A549 (cell line): ENCODE measurements at regions not wholly inside any gene's neighbourhood (a gene's known extent, or its start where the extent isn't known, plus 50 kb on each side); places are given as distances from the start of the nearest gene placed in this dataset.

ENCODE experiments used
- ATAC-seq, 2 experiments: fragments of 200-7000 bp in 1 of 2; fragments of >200 bp in 1 of 2; cut with Nextera tagmentation in 1 of 2; cut with Tn5 transposase in 1 of 2; 3 replicates each; pipeline versions ENCODE4 v1.8.0 to v1.9.1; 2018 to 2020; ENCODE audit warnings: mild to moderate bottlenecking in 1 of 2, moderate library complexity in 1 of 2
- CTCF ChIA-PET: fragments of 300-600 bp; sonication (Branson Sonifier 250); formaldehyde crosslinking; extraction: SDS; loops from one replicate; lab custom pipeline; 2021; ENCODE audit warnings: antibody characterized with exemption, inconsistent platforms; lab: Yijun Ruan, JAX
- POLR2A ChIA-PET: fragments of 350-600 bp; formaldehyde crosslinking; extraction: SDS; loops from one replicate; lab custom pipeline; 2021; ENCODE audit warnings: antibody characterized with exemption, inconsistent platforms; lab: Yijun Ruan, JAX
- DNase-seq, 2 experiments: peaks; one replicate each; pipeline versions ENCODE4 v3.0.0 to v3.0.0-alpha.2; 2011 to 2016; ENCODE audit warnings: low read depth in 1 of 2, low spot score in 1 of 2
- FAIRE-seq: peaks from 2 replicates; lab custom pipeline; 2011; peaks lifted over from hg19 to GRCh38; lab: Jason Lieb, UNC
- H3K27ac ChIP-seq, 2 experiments: fragments of >200 bp; sonication (Bioruptor Twin); formaldehyde crosslinking; 3 replicates each; pipeline ENCODE4 v1.5.1; 2016 to 2017
- H3K4me1 ChIP-seq: fragments of >200 bp; sonication (Bioruptor Twin); formaldehyde crosslinking; 3 replicates; pipeline ENCODE4 v1.6.1; 2016
- H3K4me2 ChIP-seq: fragments of >200 bp; sonication (Bioruptor Twin); formaldehyde crosslinking; 3 replicates; pipeline ENCODE4 v1.6.1; 2016
- H3K4me3 ChIP-seq: fragments of >200 bp; sonication (Bioruptor Twin); formaldehyde crosslinking; 3 replicates; pipeline ENCODE4 v1.5.1; 2016
- H3K9me3 ChIP-seq: fragments of >200 bp; sonication (Bioruptor Twin); formaldehyde crosslinking; 3 replicates; pipeline ENCODE4 v1.6.1; 2016
- BHLHE40 ChIP-seq: IDR thresholded peaks from 2 replicates; pipeline ENCODE4 v1.6.1; 2012; ENCODE audit warnings: low read depth, low read length, inconsistent platforms
- CBX8 ChIP-seq: fragments of 200-600 bp; sonication (generic); IDR thresholded peaks from 2 replicates; pipeline ENCODE4 v1.6.1; 2016
- CHD4 ChIP-seq: fragments of 200-600 bp; sonication (generic); IDR thresholded peaks from 2 replicates; pipeline ENCODE4 v1.6.1; 2016; ENCODE audit warnings: antibody characterized with exemption, mild to moderate bottlenecking, borderline replicate concordance
- ESRRA ChIP-seq: fragments of 150-350 bp; IDR thresholded peaks from 2 replicates; pipeline ENCODE4 v1.6.1; 2014; ENCODE audit warnings: mild to moderate bottlenecking, low read length, borderline replicate concordance
- FOSB ChIP-seq: fragments of 250-450 bp; sonication (Bioruptor Pico); IDR thresholded peaks from 2 replicates; pipeline ENCODE4 v1.5.0; 2020; ENCODE audit warnings: mild to moderate bottlenecking, moderate library complexity
- FOXS1 ChIP-seq: fragments of 250-450 bp; sonication (Bioruptor Pico); IDR thresholded peaks from 2 replicates; pipeline ENCODE4 v1.5.0; 2020; ENCODE audit warnings: mild to moderate bottlenecking, moderate library complexity
- HOXB5 ChIP-seq: fragments of 250-450 bp; sonication (Bioruptor Pico); IDR thresholded peaks from 2 replicates; pipeline ENCODE4 v1.5.0; 2020; ENCODE audit warnings: mild to moderate bottlenecking, moderate library complexity
- JUNB ChIP-seq: fragments of >200 bp; sonication (Bioruptor Twin); formaldehyde crosslinking; IDR thresholded peaks from 2 replicates; pipeline ENCODE4 v1.6.1; 2016
- KDM1A ChIP-seq: fragments of 200-600 bp; sonication (generic); IDR thresholded peaks from 2 replicates; pipeline ENCODE4 v1.6.1; 2016; ENCODE audit warnings: low read depth, mild to moderate bottlenecking
- MAFK ChIP-seq: fragments of 450-650 bp; IDR thresholded peaks from 2 replicates; pipeline ENCODE4 v1.6.1; 2014; ENCODE audit not compliant: partially characterized antibody
- MAZ ChIP-seq: fragments of 150-350 bp; IDR thresholded peaks from 2 replicates; pipeline ENCODE4 v1.6.1; 2014; ENCODE audit warnings: antibody characterized with exemption, low read depth, low read length, borderline replicate concordance
- RFX5 ChIP-seq: fragments of 450-650 bp; IDR thresholded peaks from 2 replicates; pipeline ENCODE4 v1.7.1; 2014; ENCODE audit warnings: antibody characterized with exemption, mild to moderate bottlenecking, moderate library complexity
- SREBF2 ChIP-seq: fragments of 450-650 bp; IDR thresholded peaks from 2 replicates; pipeline ENCODE4 v1.6.1; 2014; ENCODE audit warnings: mild to moderate bottlenecking, moderate library complexity
- ZC3H11A ChIP-seq: fragments of 450-650 bp; IDR thresholded peaks from 2 replicates; pipeline ENCODE4 v1.6.1; 2014; ENCODE audit warnings: antibody characterized with exemption, mild to moderate bottlenecking
- ZFP36 ChIP-seq: fragments of 450-650 bp; IDR thresholded peaks from 2 replicates; pipeline ENCODE4 v1.6.1; 2014; ENCODE audit warnings: borderline replicate concordance; ENCODE audit not compliant: partially characterized antibody
- ZNF302 ChIP-seq: fragments of 250-450 bp; sonication (Bioruptor Pico); IDR thresholded peaks from 2 replicates; pipeline ENCODE4 v1.9.0; 2021; ENCODE audit warnings: inconsistent platforms, mild to moderate bottlenecking, moderate library complexity
- WGBS: methylation state at CpG from one replicate; pipeline ENCODE4 v1.1.6; 2017; ENCODE audit errors: missing lambda C conversion rate; 5-methylcytosine and 5-hydroxymethylcytosine counted together
- TF ChIP-seq, protein P1 (sequence below): IDR thresholded peaks from 2 replicates; pipeline ENCODE4 v1.6.1; 2012

- TF ChIP-seq FOSB (CRISPR knock-in tag), result no peak
- no peak for TF ChIP-seq KDM1A
- TF ChIP-seq, protein P1, sequence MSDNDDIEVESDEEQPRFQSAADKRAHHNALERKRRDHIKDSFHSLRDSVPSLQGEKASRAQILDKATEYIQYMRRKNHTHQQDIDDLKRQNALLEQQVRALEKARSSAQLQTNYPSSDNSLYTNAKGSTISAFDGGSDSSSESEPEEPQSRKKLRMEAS, result no peak
- TF ChIP-seq ZFP36, result no peak
- TF ChIP-seq MAFK, result no peak
Observed at GRCh38 chr10:6643962-6644361, 63.9 kb upstream of the PRKCQ start (continued).

DNA sequence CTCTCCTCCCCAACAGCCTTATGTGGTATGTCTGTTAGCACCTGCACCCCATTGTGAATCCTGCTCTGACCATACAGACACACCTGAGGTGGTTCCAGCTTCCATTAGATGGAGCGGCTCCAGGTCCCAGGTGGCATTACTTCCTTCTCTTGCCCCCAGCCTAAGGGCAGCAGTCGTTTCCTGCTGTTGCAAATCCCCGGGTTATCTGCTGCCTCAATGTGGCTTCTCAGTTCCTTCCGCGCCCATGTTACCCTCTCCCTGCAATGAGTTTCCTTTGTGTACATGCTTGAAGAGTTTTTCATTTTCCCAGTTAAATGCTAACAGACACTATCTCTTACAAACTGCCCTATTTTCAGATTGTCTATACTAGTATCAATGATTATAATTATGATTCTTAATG is 62.8 kb upstream of the PRKCQ start:
- POLR2A ChIA-PET, result no interaction called here
- no peak overlapping the region for H3K27ac ChIP-seq
- TF ChIP-seq CBX8 (no peak), CHD4 (no peak), ZC3H11A (no peak), SREBF2 (no peak), JUNB (no peak)
- TF ChIP-seq, protein P1, result no peak
- TF ChIP-seq, all 56 proteins: peak for 0
- no peak for DNase-seq
- no peaks in the 10 kb centered on the region for H3K4me1 ChIP-seq
- FAIRE-seq, result no peak
- CTCF ChIA-PET, result no interaction called here
- no peaks in the 10 kb centered on the region for H3K9me3 ChIP-seq
- 38% methylated on average over 5 of the region's 5 CpGs for WGBS
- no peak overlapping the region for H3K4me2 ChIP-seq
- ATAC-seq, result no peak
- no peak overlapping the region for H3K4me3 ChIP-seq

DNA sequence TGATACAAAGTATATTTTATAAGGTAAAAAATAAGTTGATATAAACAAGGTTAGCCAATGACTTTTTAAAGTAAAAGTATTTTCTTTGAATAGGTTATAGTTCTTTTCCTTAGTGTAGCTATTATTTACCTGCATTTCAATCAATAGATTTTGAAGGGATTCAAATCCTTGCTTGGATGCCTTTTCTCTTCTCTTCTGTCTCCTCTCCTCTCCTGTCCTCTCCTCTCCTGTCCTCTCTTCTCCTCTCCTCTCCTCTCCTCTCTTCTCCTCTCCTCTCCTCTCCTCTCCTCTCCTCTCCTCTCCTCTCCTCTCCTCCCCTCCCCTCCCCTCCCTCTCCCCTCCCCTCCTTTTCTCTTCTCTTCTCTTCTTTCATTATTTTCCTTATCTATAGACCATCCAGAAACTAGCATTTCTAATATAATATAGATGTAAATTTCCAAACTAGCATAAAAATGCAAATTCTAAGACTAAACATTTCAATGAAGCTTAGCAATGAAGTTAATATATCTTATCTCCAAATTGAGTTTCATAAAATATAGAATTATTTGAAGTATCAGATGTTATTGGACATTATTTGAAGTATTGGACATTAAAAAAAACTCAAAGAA is 60.5 kb upstream of the PRKCQ start:
- ATAC-seq (no peak), DNase-seq (no peak), FAIRE-seq (no peak)
- no peak overlapping the region for H3K4me3 ChIP-seq
- no peaks in the 10 kb centered on the region for H3K4me1 ChIP-seq
- no peak overlapping the region for H3K4me2 ChIP-seq
- H3K27ac ChIP-seq, result no peak overlapping the region
- POLR2A ChIA-PET, result no interaction called here
- CTCF ChIA-PET, result interaction anchor here (0.5 kb wide), 1 partner anchor 194 kb away, joined by 3 read pairs; no protein-coding TSS in a partner anchor
- H3K9me3 ChIP-seq, result no peaks in the 10 kb centered on the region
- TF ChIP-seq FOXS1 (CRISPR knock-in tag), result no peak
- TF ChIP-seq, all 56 proteins: peak for 0

DNA sequence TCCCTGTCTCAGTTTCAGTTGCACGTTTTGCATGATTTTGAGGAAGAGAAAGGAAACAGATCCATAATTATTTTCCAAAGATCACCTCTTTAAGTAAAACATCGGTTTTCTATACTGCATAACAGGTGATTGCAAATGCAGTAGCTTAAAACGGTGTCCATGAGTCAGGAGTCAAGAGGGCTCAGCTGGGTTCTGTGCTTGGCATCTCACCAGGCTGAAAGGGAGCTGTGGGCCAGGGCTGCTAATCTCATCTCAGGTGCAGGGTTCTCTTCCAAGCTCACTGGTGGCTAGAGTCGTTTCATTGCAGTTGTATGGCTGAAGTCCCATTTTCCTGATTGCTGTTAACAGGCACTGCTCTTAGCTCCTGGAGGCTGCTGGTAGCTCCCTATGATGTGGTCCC is 57.0 kb upstream of the PRKCQ start:
- H3K4me2 ChIP-seq, result no peak overlapping the region
- H3K4me1 ChIP-seq, result no peaks in the 10 kb centered on the region
- CTCF ChIA-PET, result interaction anchor here (0.6 to 2.3 kb wide), 5 partner anchors 11 to 75 kb away, joined by 3 to 8 read pairs (median 3); no protein-coding TSS in a partner anchor
- FAIRE-seq (no peak), DNase-seq (no peak), ATAC-seq (no peak)
- TF ChIP-seq HOXB5 (CRISPR knock-in tag), result no peak
- no peak overlapping the region for H3K27ac ChIP-seq
- no peak overlapping the region for H3K4me3 ChIP-seq
- POLR2A ChIA-PET, result no interaction called here
- no peaks in the 10 kb centered on the region for H3K9me3 ChIP-seq
- 8% methylated on average over 4 of the region's 4 CpGs for WGBS

- WGBS, result 44% methylated on average over 2 of the region's 2 CpGs
- no peak for FAIRE-seq
- ChIA-PET CTCF (interaction anchor here (1.4 kb wide), 1 partner anchor 8 kb away, joined by 4 read pairs; no protein-coding TSS in a partner anchor), POLR2A (no interaction called here)
- Histone ChIP-seq H3K27ac (no peak overlapping the region), H3K9me3 (no peaks in the 10 kb centered on the region), H3K4me2 (no peak overlapping the region), H3K4me1 (no peaks in the 10 kb centered on the region), H3K4me3 (no peak overlapping the region)
- DNase-seq, result no peak
- no peak for ATAC-seq
- TF ChIP-seq ZNF302 (CRISPR knock-in tag), result no peak
- no peak for TF ChIP-seq MAZ
- no peak for TF ChIP-seq RFX5
- TF ChIP-seq BHLHE40, result no peak
- TF ChIP-seq ESRRA, result no peak
Observed at GRCh38 chr10:6635784-6636183, 55.7 kb upstream of the PRKCQ start.
